ENCODE measurements at regions not wholly inside any gene's neighbourhood (a gene's known extent, or its start where the extent isn't known, plus 50 kb on each side); places are given as distances from the start of the nearest gene placed in this dataset.

DNA sequence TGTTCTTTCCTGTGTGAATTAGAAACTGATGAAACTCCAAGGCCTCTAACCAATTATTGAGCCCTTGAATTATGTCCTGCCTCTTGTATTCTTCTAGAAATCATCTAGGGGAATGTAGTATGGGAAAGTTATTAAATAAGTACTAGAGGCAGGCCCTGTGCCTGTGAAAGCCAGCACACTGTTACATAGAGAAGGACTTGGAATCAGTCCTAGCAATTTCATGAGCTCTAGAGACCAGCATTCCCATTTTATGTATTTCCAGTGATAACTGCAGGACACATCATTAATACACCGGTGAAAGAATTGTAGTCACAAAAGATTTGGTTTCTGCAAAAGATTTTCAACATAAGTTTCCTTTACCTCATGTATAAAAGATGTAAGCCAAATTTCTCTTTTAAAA, 168.5 kb upstream of the VLDLR start:
- no peak for TF ChIP-seq YY1 (IDR thresholded peaks at IDR 0.05; ENCODE audit: low read depth)
- TF ChIP-seq, protein P1, sequence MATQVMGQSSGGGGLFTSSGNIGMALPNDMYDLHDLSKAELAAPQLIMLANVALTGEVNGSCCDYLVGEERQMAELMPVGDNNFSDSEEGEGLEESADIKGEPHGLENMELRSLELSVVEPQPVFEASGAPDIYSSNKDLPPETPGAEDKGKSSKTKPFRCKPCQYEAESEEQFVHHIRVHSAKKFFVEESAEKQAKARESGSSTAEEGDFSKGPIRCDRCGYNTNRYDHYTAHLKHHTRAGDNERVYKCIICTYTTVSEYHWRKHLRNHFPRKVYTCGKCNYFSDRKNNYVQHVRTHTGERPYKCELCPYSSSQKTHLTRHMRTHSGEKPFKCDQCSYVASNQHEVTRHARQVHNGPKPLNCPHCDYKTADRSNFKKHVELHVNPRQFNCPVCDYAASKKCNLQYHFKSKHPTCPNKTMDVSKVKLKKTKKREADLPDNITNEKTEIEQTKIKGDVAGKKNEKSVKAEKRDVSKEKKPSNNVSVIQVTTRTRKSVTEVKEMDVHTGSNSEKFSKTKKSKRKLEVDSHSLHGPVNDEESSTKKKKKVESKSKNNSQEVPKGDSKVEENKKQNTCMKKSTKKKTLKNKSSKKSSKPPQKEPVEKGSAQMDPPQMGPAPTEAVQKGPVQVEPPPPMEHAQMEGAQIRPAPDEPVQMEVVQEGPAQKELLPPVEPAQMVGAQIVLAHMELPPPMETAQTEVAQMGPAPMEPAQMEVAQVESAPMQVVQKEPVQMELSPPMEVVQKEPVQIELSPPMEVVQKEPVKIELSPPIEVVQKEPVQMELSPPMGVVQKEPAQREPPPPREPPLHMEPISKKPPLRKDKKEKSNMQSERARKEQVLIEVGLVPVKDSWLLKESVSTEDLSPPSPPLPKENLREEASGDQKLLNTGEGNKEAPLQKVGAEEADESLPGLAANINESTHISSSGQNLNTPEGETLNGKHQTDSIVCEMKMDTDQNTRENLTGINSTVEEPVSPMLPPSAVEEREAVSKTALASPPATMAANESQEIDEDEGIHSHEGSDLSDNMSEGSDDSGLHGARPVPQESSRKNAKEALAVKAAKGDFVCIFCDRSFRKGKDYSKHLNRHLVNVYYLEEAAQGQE (IDR thresholded peaks at IDR 0.05; ENCODE audit: low read depth): no peak
- TF ChIP-seq CREB1 (IDR thresholded peaks at IDR 0.05; ENCODE audit: low read depth): no peak
- TF ChIP-seq, protein P2, sequence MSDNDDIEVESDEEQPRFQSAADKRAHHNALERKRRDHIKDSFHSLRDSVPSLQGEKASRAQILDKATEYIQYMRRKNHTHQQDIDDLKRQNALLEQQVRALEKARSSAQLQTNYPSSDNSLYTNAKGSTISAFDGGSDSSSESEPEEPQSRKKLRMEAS (IDR thresholded peaks at IDR 0.05): no peak
- no peak for TF ChIP-seq FOXM1 (IDR thresholded peaks at IDR 0.05; ENCODE audit: borderline replicate concordance, low read depth)
- no peak for TF ChIP-seq TEAD4 (IDR thresholded peaks at IDR 0.05)
- no peak for TF ChIP-seq TCF12 (IDR thresholded peaks at IDR 0.05; ENCODE audit: low read depth)
- no peak for TF ChIP-seq CEBPB (IDR thresholded peaks at IDR 0.05)
- TF ChIP-seq TAF1 (IDR thresholded peaks at IDR 0.05; ENCODE audit: low read depth): no peak
- TF ChIP-seq EP300 (IDR thresholded peaks at IDR 0.05; ENCODE audit: borderline replicate concordance): no peak
- TF ChIP-seq RAD21 (IDR thresholded peaks at IDR 0.05; ENCODE audit: low read depth): no peak
- TF ChIP-seq, protein P3, sequence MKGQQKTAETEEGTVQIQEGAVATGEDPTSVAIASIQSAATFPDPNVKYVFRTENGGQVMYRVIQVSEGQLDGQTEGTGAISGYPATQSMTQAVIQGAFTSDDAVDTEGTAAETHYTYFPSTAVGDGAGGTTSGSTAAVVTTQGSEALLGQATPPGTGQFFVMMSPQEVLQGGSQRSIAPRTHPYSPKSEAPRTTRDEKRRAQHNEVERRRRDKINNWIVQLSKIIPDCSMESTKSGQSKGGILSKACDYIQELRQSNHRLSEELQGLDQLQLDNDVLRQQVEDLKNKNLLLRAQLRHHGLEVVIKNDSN (IDR thresholded peaks at IDR 0.05): no peak
- TF ChIP-seq EGR1 (IDR thresholded peaks at IDR 0.05): no peak
- no peak for TF ChIP-seq ZBTB7A (IDR thresholded peaks at IDR 0.05; ENCODE audit: low read depth)
- TF ChIP-seq NFIC (IDR thresholded peaks at IDR 0.05): no peak

DNA sequence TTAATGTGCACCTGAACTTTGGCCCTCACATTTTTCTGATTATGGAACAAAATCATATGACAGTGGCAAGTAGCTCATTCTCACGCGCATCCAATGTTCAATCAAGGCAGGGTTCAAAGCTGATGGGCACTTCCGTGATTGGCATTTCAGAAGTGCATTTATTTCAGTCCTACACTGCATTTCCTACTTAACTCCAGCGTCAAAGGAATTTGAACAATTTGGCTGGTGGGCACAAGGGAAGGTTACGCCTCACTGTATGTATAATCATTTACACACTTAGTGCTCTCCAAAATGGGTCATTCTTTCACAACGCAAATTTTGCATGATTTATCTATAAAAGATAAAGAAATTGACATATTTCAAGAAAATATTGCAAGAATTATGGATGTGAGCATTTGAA, 167.9 kb upstream of the VLDLR start:
- no peak for TF ChIP-seq TEAD4 (IDR thresholded peaks at IDR 0.05)
- no peak for TF ChIP-seq RAD21 (IDR thresholded peaks at IDR 0.05; ENCODE audit: low read depth)
- TF ChIP-seq TCF12 (IDR thresholded peaks at IDR 0.05; ENCODE audit: low read depth): no peak
- TF ChIP-seq TAF1 (IDR thresholded peaks at IDR 0.05; ENCODE audit: low read depth): no peak
- TF ChIP-seq, protein P2 (IDR thresholded peaks at IDR 0.05): no peak
- TF ChIP-seq CREB1 (IDR thresholded peaks at IDR 0.05; ENCODE audit: low read depth): no peak
- TF ChIP-seq, protein P3 (IDR thresholded peaks at IDR 0.05): no peak
- TF ChIP-seq EGR1 (IDR thresholded peaks at IDR 0.05): no peak
- no peak for TF ChIP-seq CEBPB (IDR thresholded peaks at IDR 0.05)
- no peak for TF ChIP-seq NFIC (IDR thresholded peaks at IDR 0.05)
- TF ChIP-seq EP300 (IDR thresholded peaks at IDR 0.05; ENCODE audit: borderline replicate concordance): no peak
- TF ChIP-seq, protein P1 (IDR thresholded peaks at IDR 0.05; ENCODE audit: low read depth): no peak
- no peak for TF ChIP-seq YY1 (IDR thresholded peaks at IDR 0.05; ENCODE audit: low read depth)
- TF ChIP-seq FOXM1 (IDR thresholded peaks at IDR 0.05; ENCODE audit: borderline replicate concordance, low read depth): no peak

DNA sequence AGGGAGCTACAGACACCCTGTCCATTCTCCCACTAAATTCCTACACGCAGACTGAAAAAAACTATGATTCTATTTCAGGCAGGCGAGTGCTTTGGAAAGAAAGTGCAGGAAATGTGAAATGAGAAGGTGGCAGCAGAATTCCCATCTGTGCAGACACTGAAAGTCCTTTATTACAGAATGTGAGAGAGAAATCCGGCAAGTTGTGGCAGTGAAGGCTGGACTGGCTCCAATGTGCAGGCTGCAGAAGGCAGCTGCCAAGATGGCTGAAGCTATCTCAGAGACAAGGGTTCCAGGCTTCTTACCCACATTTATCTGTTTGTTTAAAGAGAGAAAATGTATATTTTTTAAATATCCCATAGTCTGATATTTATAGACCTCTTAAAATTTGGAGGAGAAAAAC, 161.8 kb upstream of the VLDLR start:
- TF ChIP-seq FOXM1 (IDR thresholded peaks at IDR 0.05; ENCODE audit: borderline replicate concordance, low read depth) (no peak), CEBPB (IDR thresholded peaks at IDR 0.05) (no peak), TCF12 (IDR thresholded peaks at IDR 0.05; ENCODE audit: low read depth) (no peak), NFIC (IDR thresholded peaks at IDR 0.05) (no peak), ZBTB7A (IDR thresholded peaks at IDR 0.05; ENCODE audit: low read depth) (no peak), TAF1 (IDR thresholded peaks at IDR 0.05; ENCODE audit: low read depth) (no peak), CREB1 (IDR thresholded peaks at IDR 0.05; ENCODE audit: low read depth) (no peak), TEAD4 (IDR thresholded peaks at IDR 0.05) (no peak), YY1 (IDR thresholded peaks at IDR 0.05; ENCODE audit: low read depth) (no peak), EP300 (IDR thresholded peaks at IDR 0.05; ENCODE audit: borderline replicate concordance) (no peak), RAD21 (IDR thresholded peaks at IDR 0.05; ENCODE audit: low read depth) (no peak), EGR1 (IDR thresholded peaks at IDR 0.05) (no peak)
- TF ChIP-seq, protein P1 (IDR thresholded peaks at IDR 0.05; ENCODE audit: low read depth): no peak
- TF ChIP-seq, protein P3 (IDR thresholded peaks at IDR 0.05): no peak

DNA sequence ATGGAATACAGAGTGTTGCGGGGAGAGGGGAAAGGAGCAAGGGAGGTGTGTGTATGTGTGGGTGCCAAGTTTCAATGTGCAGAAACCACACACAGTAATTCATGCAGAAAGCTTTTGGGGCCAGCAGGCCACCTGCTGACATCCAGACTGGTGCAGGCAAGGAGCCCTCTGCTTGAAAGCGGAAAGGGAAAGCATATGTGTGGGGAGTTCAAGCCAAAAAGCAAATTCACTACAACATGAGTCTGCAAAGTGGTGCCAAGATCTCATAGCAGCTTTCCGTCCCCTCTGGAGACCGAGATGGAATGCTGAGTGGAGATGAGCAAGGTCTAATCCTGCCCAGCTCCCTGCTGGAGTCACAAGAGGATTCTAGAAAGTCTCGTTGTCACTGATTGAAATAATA, 159.7 kb upstream of the VLDLR start:
- TF ChIP-seq NFIC (IDR thresholded peaks at IDR 0.05): no peak
- no peak for TF ChIP-seq YY1 (IDR thresholded peaks at IDR 0.05; ENCODE audit: low read depth)
- TF ChIP-seq, protein P3 (IDR thresholded peaks at IDR 0.05): no peak
- TF ChIP-seq, protein P1 (IDR thresholded peaks at IDR 0.05; ENCODE audit: low read depth): no peak
- no peak for TF ChIP-seq TCF12 (IDR thresholded peaks at IDR 0.05; ENCODE audit: low read depth)
- TF ChIP-seq EP300 (IDR thresholded peaks at IDR 0.05; ENCODE audit: borderline replicate concordance): no peak
